Activated CD4-positive, alpha-beta T cell treated with anti-CD3 and anti-CD28 coated beads, Interleukin-2, amount 50 U/mL, for 16 hours (primary cell): ENCODE measurements at regions not wholly inside any gene's neighbourhood (a gene's known extent, or its start where the extent isn't known, plus 50 kb on each side); places are given as distances from the start of the nearest gene placed in this dataset.
"Not testable (repeated sequence)": the region's sequence is repeated elsewhere in the genome, so short reads cannot be mapped to it uniquely, and the experiment has no call there.

Experiments
- DNase-seq: peaks from one replicate; pipeline ENCODE4 v3.0.0-alpha.2; 2020

- no peak for DNase-seq
These were observed 1522.9 kb downstream of the PCDH18 start for GRCh38 chr4:136009258-136009832.

DNA sequence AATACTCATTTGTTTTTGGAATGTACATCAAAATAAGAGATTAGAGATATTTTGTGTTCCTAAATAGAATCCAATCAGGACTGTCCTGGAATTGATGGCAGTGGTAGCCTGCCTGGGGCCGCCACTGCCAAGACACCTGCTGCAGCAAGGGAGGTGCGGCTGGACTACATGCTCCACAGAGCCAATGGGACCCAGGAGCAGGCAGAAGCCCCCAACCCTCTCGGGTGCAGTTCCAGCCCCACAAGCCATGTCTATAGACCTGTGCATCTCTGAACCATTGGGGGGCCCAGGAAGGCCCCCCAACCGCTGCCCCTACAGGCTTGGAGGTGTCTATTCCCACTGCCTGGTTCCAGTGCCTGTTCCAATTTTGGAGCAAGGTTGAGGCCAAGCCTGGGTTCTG, 1524.3 kb downstream of the PCDH18 start:
- no peak for DNase-seq

- DNase-seq = no peak
These were observed 1530.0 kb downstream of the PCDH18 start for GRCh38 chr4:136002316-136002715.

- no peak for DNase-seq
These were observed 1530.5 kb downstream of the PCDH18 start for GRCh38 chr4:136001791-136002190.

- DNase-seq = no peak
These were observed 1532.0 kb downstream of the PCDH18 start for GRCh38 chr4:136000246-136000645.

DNA sequence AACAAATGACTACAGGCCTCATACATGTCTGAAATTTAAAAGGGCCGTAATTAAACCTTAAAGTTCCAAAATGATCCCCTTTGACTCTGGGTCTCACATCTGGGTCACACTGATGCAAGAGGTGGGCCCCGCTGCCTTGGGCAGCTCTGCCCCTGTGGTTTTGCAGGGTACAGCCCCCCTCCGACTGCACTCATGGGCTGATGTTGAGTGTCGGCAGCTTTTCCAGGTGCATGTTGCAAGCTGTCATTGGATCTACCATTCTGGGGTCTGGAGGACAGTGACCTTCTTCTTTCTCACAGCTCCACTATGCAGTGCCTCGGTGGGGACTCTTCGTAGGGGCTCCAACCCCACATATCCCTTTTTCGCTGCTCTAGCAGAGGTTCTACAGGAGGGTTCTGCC, 1537.9 kb downstream of the PCDH18 start:
- DNase-seq = no peak

DNA sequence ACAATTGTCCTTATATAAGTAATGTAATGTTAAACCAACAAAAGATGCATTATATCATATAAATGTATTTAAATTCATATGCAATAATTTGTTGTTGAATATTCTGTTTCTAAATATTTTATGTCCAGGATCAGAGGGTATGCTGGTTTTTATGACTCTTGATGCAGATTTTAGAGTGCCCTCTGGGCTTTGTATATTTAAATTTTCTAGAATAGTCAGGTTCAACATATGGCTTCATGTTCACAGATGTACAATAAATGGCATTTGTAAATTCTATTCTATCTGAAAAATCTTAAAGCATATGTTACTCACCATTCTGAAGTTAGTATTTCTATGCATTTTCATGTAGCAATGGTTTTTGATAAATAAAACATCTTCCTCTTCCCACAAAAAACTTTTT, 1555.4 kb downstream of the PCDH18 start:
- DNase-seq = no peak

GRCh38 chr4:135966936-135967335, 1565.4 kb downstream of the PCDH18 start:
- no peak for DNase-seq

- DNase-seq = no peak
These were observed 1569.3 kb downstream of the PCDH18 start for GRCh38 chr4:135963009-135963408.

- no peak for DNase-seq
These were observed 1582.4 kb downstream of the PCDH18 start for GRCh38 chr4:135949931-135950330.

- no peak for DNase-seq
These were observed 1583.5 kb downstream of the PCDH18 start for GRCh38 chr4:135948797-135949196.

- no peak for DNase-seq
These were observed 1590.6 kb downstream of the PCDH18 start for GRCh38 chr4:135941671-135942070.

- DNase-seq = no peak
These were observed 1598.3 kb downstream of the PCDH18 start for GRCh38 chr4:135934026-135934425.

- DNase-seq = no peak
These were observed 1604.6 kb downstream of the PCDH18 start for GRCh38 chr4:135927651-135928050.

- no peak for DNase-seq
These were observed 1611.2 kb downstream of the PCDH18 start for GRCh38 chr4:135921081-135921480.

DNA sequence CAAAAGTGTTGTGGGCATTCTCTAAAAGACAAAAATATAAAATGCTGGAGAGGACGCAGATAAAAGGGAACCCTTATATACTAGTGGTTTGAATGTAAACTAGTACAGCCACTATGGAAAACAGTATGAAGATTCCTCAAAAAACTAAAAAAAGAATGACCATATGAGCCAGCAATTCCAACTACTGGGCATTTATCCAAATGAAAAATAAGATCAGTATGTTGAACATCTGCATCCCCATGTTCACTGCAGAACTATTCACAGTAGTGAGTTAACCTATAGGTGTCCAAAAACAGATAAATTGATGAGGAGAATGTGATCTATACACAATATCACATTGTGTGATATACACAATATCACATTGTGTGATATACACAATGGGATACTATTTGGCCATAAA, 1615.3 kb downstream of the PCDH18 start:
- no peak for DNase-seq

DNA sequence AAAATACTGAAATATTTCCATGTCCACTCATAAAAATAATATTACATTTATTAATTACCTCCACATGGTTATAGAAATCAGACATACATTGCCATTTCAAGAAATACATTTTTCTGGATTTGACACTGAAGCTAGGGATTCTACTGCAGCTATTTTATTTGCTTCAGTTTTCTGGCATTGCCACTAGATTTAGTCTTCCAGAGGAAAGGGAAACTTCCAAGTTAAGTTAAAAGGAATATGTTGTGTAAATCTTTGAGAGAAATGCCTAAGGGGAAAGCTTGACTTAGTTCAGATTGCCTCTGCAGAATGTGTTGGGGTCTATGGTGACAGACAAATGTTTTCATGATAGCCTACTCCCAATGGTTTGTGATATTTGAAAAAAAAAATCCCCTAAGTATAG, 1631.3 kb downstream of the PCDH18 start:
- no peak for DNase-seq

GRCh38 chr4:135864304-135864703, 1662.7 kb upstream of the PABPC4L start:
- DNase-seq = not testable (repeated sequence)

GRCh38 chr4:135840781-135841180, 1639.2 kb upstream of the PABPC4L start:
- DNase-seq = no peak

DNA sequence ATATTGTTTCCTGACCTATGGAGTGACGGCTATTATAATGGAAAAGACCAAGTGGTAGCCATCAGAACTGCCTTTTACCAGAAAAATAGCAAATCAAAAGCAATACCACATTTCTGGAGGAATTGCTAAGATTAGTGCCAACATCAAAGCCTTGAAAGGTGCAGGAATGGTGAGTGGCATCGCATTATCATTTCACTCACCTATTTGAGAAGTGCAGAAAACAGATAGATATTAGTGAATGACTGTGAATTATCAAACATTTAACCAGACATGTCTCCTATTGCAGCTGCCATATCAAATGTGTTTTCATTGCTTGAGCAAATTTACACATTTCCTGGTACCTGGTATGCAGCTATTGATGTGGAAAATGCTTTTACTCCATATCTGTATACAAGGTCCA, 1638.1 kb upstream of the PABPC4L start:
- no peak for DNase-seq

DNA sequence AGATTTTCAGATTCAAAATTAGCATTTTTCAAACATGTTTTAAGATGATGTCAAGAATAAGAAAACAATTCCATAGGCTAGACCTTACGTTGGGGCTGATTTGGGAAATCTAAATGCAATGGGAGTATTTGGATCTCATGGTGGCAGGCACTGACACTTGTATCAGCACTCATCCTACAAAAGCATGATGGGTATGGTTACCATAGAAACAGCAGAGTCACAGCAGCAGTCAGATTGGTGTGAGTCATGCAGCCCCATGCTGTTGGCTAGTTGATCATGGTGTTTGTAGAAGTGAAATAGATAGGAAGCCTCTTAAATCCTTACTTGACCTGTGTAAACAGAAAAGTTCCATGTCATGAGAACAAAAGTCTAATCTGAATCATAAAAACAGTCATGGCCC, 1637.3 kb upstream of the PABPC4L start:
- no peak for DNase-seq

GRCh38 chr4:135834471-135834870, 1632.9 kb upstream of the PABPC4L start:
- DNase-seq = no peak

DNA sequence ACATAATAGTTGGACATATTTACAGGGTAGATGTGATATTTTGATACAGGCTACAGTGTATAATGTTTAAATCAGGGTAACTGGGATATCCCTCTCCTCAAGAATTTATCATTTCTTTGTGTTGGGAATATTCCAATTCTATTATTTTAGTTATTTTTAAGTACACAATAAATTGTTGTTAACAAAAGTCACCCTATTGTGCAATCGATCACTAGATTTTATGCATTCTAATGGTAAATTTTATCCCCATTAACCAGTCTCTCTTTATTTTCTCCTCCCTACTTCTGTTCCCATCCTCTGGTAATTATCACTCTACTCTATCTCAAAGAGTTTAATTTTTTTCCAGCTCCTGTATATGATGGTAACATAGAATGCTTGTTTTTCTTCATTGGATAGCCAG, 1631.9 kb upstream of the PABPC4L start:
- DNase-seq = no peak

- no peak for DNase-seq
These were observed 1623.2 kb upstream of the PABPC4L start for GRCh38 chr4:135824759-135825296.

GRCh38 chr4:135804785-135805184, 1603.2 kb upstream of the PABPC4L start:
- DNase-seq = no peak
